Endothelial cell of umbilical vein (primary cell): ENCODE measurements at regions not wholly inside any gene's neighbourhood (a gene's known extent, or its start where the extent isn't known, plus 50 kb on each side); places are given as distances from the start of the nearest gene placed in this dataset.

ENCODE experiments used
- BruUV-seq: library from RNA; stranded (reverse); fragments of 400-500 nt; replicated peaks from 2 replicates; lab custom pipeline; 2021; lab: Mats Ljungman, UMichigan
- CTCF ChIA-PET: fragments of 300-600, 350-600 bp; sonication (Branson Sonifier 250); formaldehyde crosslinking; loops from one replicate; lab custom pipeline; 2021; ENCODE audit warnings: antibody characterized with exemption, inconsistent platforms; lab: Charles Lee
- POLR2A ChIA-PET: fragments of 300-600, 350-600 bp; sonication (Branson Sonifier 250); formaldehyde crosslinking; loops from one replicate; lab custom pipeline; 2021; ENCODE audit warnings: antibody characterized with exemption, inconsistent platforms; lab: Charles Lee
- DNase-seq: peaks from one replicate; pipeline ENCODE4 v3.0.0-alpha.2; 2011; ENCODE audit warnings: low read depth, low spot score
- FAIRE-seq: peaks from 2 replicates; lab custom pipeline; 2011; peaks lifted over from hg19 to GRCh38; lab: Jason Lieb, UNC
- H2AFZ ChIP-seq: 2 replicates; pipeline ENCODE4 v1.6.0; 2012; ENCODE audit warnings: low read depth, low read length, control low read depth, inconsistent platforms
- H3K27ac ChIP-seq: 2 replicates; pipeline ENCODE4 v1.5.1; 2011; ENCODE audit warnings: low read depth, mild to moderate bottlenecking, control low read depth, low read length, moderate library complexity; ENCODE audit not compliant: insufficient read depth
- H3K27me3 ChIP-seq, 2 experiments: 2 replicates each; pipeline versions ENCODE4 v1.6.0 to v1.6.1; 2011; ENCODE audit warnings: low read length in 2 of 2, mixed read lengths in 1 of 2; ENCODE audit not compliant: control insufficient read depth in 2 of 2, insufficient read depth in 2 of 2
- H3K36me3 ChIP-seq, 2 experiments: 2 replicates in 1 of 2; 3 replicates in 1 of 2; pipeline ENCODE4 v1.5.1; 2011; ENCODE audit warnings: low read length in 2 of 2, mild to moderate bottlenecking in 1 of 2, moderate library complexity in 1 of 2; ENCODE audit not compliant: control insufficient read depth in 2 of 2, insufficient read depth in 2 of 2; ENCODE audit errors: extremely low read depth in 1 of 2
- H3K4me1 ChIP-seq: 3 replicates; pipeline ENCODE4 v1.5.1; 2011; ENCODE audit warnings: mild to moderate bottlenecking, low read length; ENCODE audit not compliant: control insufficient read depth, insufficient read depth; ENCODE audit errors: extremely low read depth
- H3K4me2 ChIP-seq: 2 replicates; pipeline ENCODE4 v1.6.1; 2011; ENCODE audit warnings: low read length, control low read depth, mixed read lengths; ENCODE audit not compliant: insufficient read depth
- H3K4me3 ChIP-seq, 3 experiments: fragments of 200-600 bp in 1 of 3; sonication (generic), shearing (Covaris generic) in 1 of 3; replicated peaks in 1 of 3; 2 replicates each; pipeline ENCODE4 v1.5.1; 2011 to 2016; ENCODE audit warnings: control low read depth in 3 of 3, low read length in 3 of 3, mild to moderate bottlenecking in 2 of 3, inconsistent platforms in 1 of 3, low read depth in 1 of 3, moderate library complexity in 1 of 3; ENCODE audit not compliant: insufficient read depth in 1 of 3
- H3K79me2 ChIP-seq: 2 replicates; pipeline ENCODE4 v1.6.0; 2012; ENCODE audit warnings: low read length, inconsistent platforms; ENCODE audit not compliant: control insufficient read depth, insufficient read depth
- H3K9ac ChIP-seq: replicated peaks from 2 replicates; pipeline ENCODE3; 2011; ENCODE audit warnings: low read length, control low read depth; ENCODE audit not compliant: insufficient read depth; ENCODE audit errors: extremely low read depth
- H3K9me1 ChIP-seq: replicated peaks from 3 replicates; pipeline ENCODE4 v1.6.0; 2011; ENCODE audit warnings: mild to moderate bottlenecking, low read length; ENCODE audit not compliant: control insufficient read depth, insufficient read depth; ENCODE audit errors: extremely low read depth
- H3K9me3 ChIP-seq: replicated peaks from 2 replicates; pipeline ENCODE4 v1.5.1; 2012; ENCODE audit warnings: low read length, inconsistent platforms; ENCODE audit not compliant: control insufficient read depth, insufficient read depth
- H4K20me1 ChIP-seq: replicated peaks from 2 replicates; pipeline ENCODE3; 2011; ENCODE audit warnings: mild to moderate bottlenecking, low read length; ENCODE audit not compliant: control insufficient read depth, insufficient read depth; ENCODE audit errors: extremely low read depth
- EZH2 ChIP-seq: IDR thresholded peaks from 2 replicates; pipeline ENCODE4 v1.6.1; 2012; ENCODE audit warnings: borderline replicate concordance, low read depth, mild to moderate bottlenecking, moderate library complexity, low read length, inconsistent platforms; ENCODE audit not compliant: severe bottlenecking
- FOS ChIP-seq: IDR thresholded peaks from 2 replicates; pipeline ENCODE4 v1.6.1; 2011; ENCODE audit warnings: mild to moderate bottlenecking, low read length, moderate library complexity, borderline replicate concordance; ENCODE audit not compliant: insufficient read depth
- GATA2 ChIP-seq: IDR thresholded peaks from 2 replicates; pipeline ENCODE4 v1.7.0; 2011; ENCODE audit warnings: low read depth, mild to moderate bottlenecking, moderate library complexity, mixed read lengths, low read length; ENCODE audit not compliant: insufficient read length, insufficient read depth
- JUN ChIP-seq: IDR thresholded peaks from 2 replicates; pipeline ENCODE4 v1.6.1; 2011; ENCODE audit warnings: borderline replicate concordance, low read depth; ENCODE audit not compliant: insufficient read length, insufficient read depth
- MYC ChIP-seq: IDR thresholded peaks from one replicate; pipeline ENCODE4 v1.6.1; 2011; ENCODE audit warnings: mild to moderate bottlenecking, low read depth, low read length
- POLR2A ChIP-seq: IDR thresholded peaks from 2 replicates; pipeline ENCODE4 v1.6.1; 2012; ENCODE audit warnings: low read depth, mild to moderate bottlenecking, control low read depth, low read length
- POLR2AphosphoS5 ChIP-seq: IDR thresholded peaks from 2 replicates; pipeline ENCODE4 v1.6.1; 2012; ENCODE audit warnings: low read depth, mild to moderate bottlenecking, control low read depth, low read length, moderate library complexity; ENCODE audit not compliant: insufficient read depth
- dilution Hi-C: fragments of 300-500 bp; cut with MboI; formaldehyde crosslinking; loops from one replicate; pipeline ENCODE4 v1.15.0; 2019; ENCODE audit warnings: low sequenced_read_pairs; ENCODE audit not compliant: extremely low pct_ligation_motif_present
- intact Hi-C: fragments of 100-400 bp; cut with micrococcal nuclease; formaldehyde crosslinking; loops from one replicate; pipeline ENCODE4 v1.10.0; 2022
- TF ChIP-seq, protein P1 (sequence below), 2 donors: IDR thresholded peaks; 1 replicate in 1 of 2; 2 replicates in 1 of 2; pipeline ENCODE4 v1.5.1; 2011; ENCODE audit warnings: low read length in 2 of 2, mild to moderate bottlenecking in 2 of 2, moderate library complexity in 2 of 2, control low read depth in 1 of 2, inconsistent platforms in 1 of 2, low read depth in 1 of 2; ENCODE audit not compliant: insufficient read depth in 1 of 2; ENCODE audit errors: extremely low read depth in 1 of 2
- TF ChIP-seq, protein P2 (sequence below): IDR thresholded peaks from 2 replicates; pipeline ENCODE4 v1.6.1; 2011; ENCODE audit not compliant: insufficient read depth, insufficient read length

GRCh38 chr12:47573146-47573659 is 132.6 kb downstream of the RPAP3 start:
- FAIRE-seq (no peak), DNase-seq (no peak)
- no peaks in the 10 kb centered on the region for H3K36me3 ChIP-seq
- no TSS peak for BruUV-seq
- no peak overlapping the region for H2AFZ ChIP-seq
- H4K20me1 ChIP-seq: no peaks in the 10 kb centered on the region
- H3K27me3 ChIP-seq: peaks cover 3 to 8% of the 10 kb centered on the region in 2 experiments
- no peaks in the 10 kb centered on the region for H3K79me2 ChIP-seq
- no peak overlapping the region for H3K4me2 ChIP-seq
- POLR2A ChIA-PET: no interaction called here
- no peak overlapping the region for H3K27ac ChIP-seq
- dilution Hi-C loops: no loop called here
- no peaks in the 10 kb centered on the region for H3K9me3 ChIP-seq
- TF ChIP-seq, protein P1, sequence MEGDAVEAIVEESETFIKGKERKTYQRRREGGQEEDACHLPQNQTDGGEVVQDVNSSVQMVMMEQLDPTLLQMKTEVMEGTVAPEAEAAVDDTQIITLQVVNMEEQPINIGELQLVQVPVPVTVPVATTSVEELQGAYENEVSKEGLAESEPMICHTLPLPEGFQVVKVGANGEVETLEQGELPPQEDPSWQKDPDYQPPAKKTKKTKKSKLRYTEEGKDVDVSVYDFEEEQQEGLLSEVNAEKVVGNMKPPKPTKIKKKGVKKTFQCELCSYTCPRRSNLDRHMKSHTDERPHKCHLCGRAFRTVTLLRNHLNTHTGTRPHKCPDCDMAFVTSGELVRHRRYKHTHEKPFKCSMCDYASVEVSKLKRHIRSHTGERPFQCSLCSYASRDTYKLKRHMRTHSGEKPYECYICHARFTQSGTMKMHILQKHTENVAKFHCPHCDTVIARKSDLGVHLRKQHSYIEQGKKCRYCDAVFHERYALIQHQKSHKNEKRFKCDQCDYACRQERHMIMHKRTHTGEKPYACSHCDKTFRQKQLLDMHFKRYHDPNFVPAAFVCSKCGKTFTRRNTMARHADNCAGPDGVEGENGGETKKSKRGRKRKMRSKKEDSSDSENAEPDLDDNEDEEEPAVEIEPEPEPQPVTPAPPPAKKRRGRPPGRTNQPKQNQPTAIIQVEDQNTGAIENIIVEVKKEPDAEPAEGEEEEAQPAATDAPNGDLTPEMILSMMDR (IDR thresholded peaks at IDR 0.05; ENCODE audit: extremely low read depth in 1 of 2, insufficient read depth in 1 of 2, low read depth in 1 of 2, low read length in 2 of 2): no peak
- TF ChIP-seq JUN: no peak
- TF ChIP-seq GATA2: no peak
- TF ChIP-seq MYC: no peak
- TF ChIP-seq EZH2: no peak
- TF ChIP-seq POLR2AphosphoS5: no peak
- no peak for TF ChIP-seq FOS
- TF ChIP-seq POLR2A: no peak
- TF ChIP-seq, protein P2, sequence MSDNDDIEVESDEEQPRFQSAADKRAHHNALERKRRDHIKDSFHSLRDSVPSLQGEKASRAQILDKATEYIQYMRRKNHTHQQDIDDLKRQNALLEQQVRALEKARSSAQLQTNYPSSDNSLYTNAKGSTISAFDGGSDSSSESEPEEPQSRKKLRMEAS: no peak
- no peak overlapping the region for H3K9ac ChIP-seq
- CTCF ChIA-PET: no interaction called here
- no peaks in the 10 kb centered on the region for H3K9me1 ChIP-seq
- intact Hi-C loops: no loop called here
- H3K4me1 ChIP-seq: no peaks in the 10 kb centered on the region
- H3K4me3 ChIP-seq: no peak overlapping the region
